GM18511 (cell line): ENCODE measurements at regions not wholly inside any gene's neighbourhood (a gene's known extent, or its start where the extent isn't known, plus 50 kb on each side); places are given as distances from the start of the nearest gene placed in this dataset.
"Not testable (repeated sequence)": the region's sequence is repeated elsewhere in the genome, so short reads cannot be mapped to it uniquely, and the experiment has no call there.

Experiments
- ATAC-seq: cut with Tn5 transposase; IDR thresholded peaks from one replicate; pipeline ENCODE4 v1.9.1; 2021; ENCODE audit warnings: mild to moderate bottlenecking, moderate library complexity; ENCODE audit not compliant: unreplicated experiment

DNA sequence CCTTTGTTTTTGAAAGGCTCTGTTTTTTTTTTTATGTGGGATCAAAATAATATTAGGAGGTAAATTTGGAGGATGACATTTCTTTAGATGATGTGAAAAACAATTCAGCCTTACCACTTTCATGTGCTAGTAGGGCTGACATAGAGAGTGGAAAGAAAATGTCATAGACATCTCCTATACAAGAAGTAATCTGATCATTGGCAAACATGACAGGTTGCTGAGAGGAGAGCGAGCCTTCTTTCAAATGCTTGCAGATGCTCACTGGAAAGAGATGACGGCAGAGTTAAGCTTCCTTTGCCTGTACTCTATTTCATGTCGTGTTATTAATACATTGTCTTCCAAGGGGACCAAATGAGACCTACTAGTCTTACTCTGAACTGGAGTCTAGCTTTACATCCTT, 160.1 kb upstream of the DAP start:
- ATAC-seq: no peak

DNA sequence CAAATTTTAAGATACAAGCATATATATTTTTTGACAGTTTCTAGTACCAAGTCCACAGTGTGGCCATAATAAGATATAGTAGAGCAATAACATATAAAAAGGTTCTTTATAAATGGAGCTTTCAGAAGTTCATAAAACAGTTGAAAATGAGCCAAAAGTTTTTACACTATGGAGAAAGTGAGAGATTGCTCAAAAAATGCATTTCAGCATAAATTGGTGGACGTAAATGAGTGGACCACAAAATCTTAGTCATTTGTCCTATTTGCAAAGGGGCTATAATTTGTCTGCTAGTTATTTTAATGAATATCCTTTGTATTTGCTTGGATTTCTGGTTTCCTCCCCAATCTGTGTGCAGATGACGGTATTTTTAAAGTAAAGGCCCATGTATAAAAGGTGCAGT, 159.4 kb upstream of the DAP start:
- ATAC-seq: no peak

DNA sequence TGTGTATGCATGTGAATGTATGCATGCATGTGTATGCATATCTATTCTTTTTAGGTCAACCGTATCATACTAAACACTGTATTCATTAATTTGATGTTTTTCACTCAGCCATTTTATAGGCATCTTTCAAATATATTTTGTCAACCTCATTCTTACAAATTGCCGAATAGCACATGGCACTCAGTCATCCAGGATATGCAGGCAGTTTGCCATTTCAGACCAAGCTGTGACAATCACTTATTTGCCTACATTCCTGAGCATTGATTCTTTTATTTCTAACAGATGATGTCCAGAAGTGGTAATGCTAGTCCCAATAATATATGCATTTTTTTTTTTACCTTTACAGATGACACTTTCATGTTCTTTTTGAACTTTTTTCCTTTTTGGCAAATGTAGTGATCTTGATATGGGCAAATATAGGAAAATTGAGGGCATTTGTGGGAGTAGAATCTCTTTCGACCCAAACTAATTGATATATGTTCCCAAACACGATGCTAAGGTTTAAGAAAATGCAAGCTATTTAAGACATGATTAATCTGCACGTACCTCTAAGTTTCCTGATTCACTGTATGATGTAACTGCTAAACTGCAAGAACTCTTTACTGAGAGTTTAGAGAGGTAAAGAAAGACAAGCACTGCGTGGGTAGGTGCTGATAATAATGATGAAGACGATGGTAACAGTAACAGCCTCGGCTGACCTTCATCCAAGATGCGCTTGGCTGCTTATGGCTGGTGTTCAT, 153.9 kb upstream of the DAP start:
- no peak for ATAC-seq

DNA sequence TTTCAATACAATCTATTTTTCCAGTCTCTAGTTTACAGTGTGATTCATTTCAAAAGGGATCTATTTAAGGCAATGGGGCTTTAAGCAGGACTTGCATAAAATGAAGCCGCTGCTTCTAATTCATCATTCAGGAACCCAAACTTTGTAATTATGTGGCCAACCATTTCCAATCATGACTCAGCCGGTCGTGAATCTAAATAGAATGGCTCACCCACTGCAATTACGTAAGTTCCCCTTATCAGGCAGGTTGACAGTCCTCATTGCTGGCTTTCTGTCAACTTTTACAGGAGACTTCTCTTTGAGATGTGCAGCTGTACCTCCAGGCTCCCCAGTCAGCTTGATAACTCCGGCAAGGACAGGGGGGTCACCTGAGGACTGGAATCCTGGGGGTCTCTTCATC, 152.8 kb upstream of the DAP start:
- ATAC-seq: no peak

DNA sequence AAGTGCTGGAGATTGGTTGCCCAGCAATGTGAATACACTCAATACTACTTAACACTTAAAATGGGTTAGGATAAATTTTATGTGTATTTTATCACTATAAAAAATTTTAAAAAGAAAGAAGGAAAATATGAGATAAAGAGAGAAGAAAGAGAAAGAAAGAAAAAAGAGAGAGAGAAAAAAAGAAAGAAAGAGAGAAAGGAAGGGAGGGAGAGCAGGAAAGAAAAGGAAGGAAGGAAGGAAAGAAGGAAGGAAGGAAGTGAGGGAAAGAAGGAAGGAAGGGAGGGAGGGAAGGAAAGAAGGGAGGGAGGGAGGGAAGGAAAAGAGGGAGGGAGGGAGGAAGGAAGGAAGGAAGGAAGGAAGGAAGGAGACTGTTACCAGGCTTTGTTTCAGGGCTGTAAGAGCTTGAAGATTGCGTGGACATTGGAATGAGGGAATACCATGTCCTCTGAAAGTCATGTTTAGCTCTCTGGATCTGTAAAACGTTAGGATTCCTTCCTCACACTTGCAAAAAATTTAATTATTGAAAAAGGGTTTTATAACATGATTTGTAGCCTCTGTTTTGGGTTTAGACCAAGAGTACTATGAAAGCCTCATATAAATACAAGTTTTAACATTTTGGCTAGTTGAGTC, 152.3 kb upstream of the DAP start:
- ATAC-seq: no peak

DNA sequence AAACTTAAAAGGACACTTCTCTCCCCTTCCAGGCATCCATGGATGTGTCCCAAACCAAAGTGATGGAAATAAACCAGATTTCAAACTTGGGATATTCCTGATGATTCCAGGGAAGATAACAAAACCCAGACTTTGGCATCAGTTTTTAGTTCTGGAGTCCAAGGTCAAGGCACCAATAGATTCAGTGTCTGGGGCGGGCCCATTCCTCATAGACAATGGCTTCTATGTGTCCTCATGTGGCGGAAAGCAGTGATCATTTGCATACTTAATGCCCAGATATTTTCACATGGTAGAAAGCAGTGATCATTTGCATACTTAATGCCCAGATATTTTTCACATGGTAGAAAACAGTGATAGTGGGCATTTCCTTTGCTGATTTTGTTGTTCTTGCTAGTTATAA, 151.4 kb upstream of the DAP start:
- no peak for ATAC-seq

DNA sequence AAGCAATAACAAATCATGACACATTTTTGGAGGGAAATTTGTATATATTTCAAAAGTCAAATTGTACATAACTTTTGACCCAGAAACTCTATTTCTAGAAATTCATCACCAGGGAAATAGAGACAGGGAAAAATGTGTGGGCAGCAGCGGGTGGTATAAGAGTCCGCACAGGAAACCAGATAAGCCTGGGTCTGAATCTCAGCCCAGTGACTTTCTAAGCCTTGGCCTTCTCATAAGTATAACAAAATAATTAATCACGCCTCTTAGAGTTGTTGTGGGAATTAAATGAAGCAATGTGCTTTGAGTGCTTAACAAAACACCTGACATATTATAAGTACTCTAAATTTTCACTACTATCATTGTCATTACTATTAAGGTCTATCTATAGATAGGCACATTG, 149.2 kb upstream of the DAP start:
- no peak for ATAC-seq

DNA sequence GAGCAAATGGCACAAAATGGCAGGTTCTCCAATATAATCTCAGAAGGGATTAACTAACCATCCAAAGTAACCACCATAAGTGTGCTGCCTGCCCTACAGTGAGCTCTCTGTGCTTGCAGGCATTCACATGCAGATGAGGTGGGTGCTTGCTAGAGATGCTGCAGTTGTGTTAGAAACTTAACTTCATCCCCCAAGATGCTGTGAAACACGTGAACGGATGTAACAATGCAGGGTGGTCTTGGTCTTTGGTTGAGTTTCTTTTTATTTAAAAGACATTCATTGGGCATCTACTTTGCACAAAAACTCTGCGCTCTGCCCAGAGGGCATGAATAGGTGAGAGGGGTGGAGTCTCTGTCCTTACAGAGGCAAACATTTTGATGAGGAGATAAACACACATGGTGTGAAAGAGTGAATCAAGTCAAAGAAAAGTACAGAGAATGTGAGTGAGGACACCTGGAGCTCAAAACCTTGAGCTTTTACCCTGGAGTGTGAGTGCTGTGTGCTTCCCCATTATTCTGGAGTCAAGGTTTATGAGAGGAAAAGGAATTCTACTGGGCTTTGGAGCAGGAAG, 143.9 kb upstream of the DAP start:
- no peak for ATAC-seq

DNA sequence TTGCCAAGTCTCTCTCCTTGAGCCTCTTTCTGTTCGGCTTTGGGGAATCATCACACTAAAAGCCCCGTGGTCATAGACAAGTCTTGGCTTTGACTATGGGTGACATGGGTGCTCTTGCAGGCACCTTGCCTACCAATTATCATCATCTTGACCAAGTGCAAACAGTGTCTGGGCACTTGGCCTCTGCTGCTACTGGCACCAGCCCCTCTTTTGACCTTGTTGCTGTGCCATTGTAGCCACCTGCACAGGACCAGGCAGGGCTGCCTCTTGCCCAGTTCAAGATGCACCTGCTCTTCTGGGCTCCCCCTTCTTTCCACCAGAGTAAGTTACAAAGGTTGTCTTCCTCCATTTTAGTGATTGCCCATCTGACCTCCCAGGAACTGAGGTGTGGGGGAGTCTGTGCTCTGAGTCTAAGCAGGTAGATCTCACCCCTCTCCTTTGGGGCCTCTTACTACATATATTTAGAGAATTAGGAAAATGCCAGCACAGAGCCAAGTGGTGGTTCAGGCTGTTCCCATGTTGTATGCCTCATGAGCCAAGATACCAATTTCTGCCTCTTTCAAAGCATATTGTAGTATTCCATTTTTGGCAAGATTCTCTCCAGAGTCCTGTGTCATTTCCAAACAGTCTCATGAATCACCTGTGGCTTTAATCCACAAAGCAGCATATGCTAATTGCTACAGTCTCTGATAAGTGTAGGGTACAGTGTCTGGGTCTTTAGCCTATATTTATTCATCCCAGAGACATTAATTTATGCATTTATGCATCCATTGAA, 142.9 kb upstream of the DAP start:
- ATAC-seq: no peak

DNA sequence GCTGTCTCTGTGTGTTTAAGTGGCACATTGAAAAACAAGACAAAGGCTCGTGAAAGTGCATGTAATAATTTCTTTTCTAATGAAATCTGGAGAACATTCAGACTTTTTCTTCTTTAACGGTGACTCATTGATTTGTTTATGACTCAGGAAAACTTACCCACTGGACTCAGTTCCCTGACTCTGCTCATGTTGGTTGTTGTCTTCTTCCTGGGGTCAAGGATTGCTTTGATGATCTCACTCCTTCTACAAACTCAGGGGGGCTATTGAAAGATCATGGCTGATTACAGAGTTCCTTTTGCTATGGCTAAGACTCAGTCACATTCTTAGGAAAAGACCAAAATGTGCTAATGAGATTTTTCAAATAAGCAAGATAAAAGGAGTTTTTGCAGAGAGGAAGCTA, 141.1 kb upstream of the DAP start:
- ATAC-seq: no peak

DNA sequence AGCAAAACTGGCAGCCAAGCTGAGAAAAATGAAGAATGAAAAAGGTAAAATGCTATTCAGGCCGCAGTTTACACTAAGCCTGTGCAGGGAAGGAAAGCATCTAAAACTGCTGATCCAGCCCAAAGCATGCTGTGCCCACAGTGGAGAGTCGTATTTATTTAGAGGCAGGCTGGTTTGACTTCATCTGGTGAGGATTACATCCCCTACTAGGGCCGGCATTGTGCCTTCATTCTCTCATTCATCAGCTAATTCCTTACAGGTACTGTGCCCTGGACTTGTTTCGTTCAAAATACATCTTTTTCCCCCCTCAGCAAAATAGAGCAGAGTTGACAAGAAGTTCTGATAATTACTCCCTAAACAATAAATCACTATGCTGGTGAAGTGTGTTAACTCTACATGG, 137.5 kb upstream of the DAP start:
- ATAC-seq: no peak

DNA sequence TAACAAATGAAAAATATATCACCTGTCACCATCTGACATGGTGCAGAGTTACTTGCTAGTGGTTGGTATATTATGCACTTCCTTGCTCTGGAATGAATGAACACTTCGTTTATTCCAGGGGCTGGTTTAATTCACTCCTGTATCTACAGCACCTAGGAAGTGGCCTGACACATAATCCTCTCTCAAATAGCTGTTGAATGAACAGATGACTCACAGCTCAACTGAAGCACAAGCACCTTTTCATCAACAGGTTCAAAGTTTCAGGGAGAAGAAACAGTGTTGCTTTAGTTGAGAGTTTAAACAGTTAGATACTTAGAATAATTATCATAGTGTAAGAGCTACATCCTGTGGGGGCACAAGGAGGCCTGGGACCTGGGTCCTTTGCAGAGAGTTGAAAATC, 135.0 kb upstream of the DAP start:
- no peak for ATAC-seq

DNA sequence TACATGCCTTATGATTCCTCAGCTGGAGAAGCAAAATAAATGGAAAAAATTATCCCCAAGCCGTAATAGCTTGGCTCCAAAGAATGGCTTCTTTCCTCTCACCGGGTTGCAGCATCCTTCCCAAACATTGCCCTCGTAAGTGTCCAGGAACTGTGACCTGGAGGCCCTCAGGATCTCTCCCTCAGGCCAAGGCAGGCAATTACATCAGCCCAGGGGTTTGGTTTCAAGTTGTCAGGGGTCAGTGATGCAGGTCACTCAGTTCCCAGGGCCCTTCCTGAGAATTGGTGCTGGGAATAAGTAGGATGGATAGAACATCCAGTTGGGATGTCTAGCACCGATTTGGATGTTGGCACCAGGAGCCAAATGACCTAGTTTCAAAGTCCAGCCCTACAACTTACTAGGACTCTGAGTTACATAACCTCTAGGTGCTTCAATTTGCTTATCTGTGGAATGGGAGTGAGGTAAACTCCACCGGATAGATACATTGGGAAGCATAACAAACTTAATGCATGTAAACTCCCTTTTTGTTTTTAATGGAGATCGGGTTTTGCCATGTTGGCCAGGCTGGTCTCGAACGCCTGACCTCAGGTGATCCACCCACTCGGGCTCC, 133.5 kb upstream of the DAP start:
- ATAC-seq: no peak

DNA sequence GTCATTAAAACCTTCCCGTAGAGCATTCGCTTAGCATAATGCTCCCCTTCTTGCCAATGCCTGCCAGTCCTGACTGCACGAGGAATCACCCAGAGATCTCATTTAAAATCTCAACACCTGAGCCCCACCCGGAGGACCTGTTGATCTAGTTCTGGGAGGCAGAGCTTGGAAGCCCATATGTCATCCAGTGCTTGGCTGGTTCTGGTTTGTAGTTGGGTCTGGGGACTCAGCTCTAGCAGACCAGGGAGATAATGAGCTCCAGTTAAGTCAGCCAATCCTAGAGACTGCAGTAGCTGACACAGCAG, 131.8 kb upstream of the DAP start:
- ATAC-seq: no peak

DNA sequence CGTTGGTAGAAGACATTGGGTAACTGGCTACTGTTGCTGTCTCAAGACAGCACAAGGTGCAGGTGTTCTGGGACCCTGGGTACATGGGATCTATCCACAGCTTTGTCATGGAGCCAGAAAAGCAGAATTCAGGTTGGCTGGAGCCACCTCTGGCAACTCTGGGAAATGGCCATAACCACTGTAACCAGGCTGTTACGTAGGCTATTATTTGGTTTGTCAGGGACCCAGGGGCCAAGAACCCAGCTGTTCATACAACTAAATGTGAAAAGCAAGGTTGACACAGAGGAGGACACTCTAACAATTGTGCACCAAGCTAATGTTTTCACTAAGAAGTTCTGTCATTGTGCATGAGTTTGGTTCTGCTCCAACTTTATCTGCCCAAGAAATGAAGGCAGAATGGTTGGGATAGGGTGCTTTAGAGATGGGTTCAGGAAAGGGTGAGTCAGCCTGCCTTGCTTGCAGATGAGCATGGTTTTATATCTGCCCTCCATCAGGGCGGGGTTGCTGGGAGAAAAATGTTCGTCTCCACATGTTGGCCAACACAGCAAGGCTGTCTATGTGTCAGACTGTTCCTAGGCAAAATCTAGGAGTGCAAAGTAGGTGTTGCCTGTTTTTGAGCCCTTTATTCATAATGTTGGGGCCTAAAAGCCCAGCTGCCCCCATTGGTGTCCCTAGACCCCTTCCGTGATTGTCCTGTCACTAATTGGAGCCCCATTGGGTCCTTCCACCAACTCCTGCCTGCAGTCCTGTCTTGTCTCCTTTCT, 131.3 kb upstream of the DAP start:
- ATAC-seq: no peak

DNA sequence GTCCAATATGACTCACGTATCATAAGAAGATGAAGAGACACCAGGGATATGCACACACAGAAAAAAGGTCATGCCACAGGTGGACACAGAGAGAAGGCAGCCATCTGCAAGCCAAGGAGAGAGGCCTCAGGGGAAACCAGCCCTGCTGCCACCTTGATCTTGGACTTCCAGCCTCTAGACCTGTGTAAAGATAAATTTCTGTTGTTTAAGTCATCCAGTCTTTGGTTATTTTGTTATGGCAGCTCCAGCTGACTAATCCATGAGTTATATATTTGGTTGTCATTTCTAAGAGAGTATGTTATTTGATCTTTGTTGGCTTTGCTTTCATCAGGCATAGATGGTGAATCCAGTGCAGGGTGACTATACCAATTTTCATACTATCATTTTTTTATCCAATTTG, 130.2 kb upstream of the DAP start:
- ATAC-seq: no peak

DNA sequence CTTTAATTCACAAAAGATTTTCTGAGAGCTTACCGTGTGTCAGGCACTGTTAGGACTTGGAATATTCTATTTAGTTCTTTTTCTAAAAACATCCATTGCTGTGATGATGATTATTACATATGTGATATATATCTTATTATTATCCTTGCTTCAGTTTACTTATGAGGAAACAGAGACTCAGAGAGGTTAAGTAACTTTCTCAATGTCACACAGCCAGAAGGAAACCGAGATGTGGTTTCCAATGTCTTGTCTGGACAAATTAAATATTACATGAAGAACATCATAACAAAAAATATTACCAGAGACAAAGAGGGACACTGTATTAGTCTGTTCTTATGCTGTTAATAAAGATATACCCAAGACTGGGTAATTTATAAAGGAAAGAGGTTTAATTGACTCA, 125.5 kb upstream of the DAP start:
- ATAC-seq: no peak

DNA sequence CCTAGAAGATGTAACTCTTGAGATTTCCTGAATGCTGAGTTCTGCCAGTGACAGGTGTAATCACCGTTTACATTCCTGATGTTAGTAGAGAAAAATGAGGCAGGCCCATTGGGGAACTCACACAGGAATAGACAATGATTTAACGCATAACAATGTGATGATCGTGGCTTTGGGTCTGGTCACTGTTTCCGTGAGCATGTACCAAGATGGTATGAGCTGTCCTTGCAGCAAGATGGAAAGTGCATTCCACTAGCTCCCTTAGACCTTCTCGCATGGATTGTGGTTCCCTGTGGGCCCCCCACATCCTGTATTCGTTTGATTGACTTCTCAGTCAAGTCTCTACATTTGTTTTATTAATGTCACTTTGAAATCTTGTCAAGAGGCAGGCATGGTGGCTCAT, 124.0 kb upstream of the DAP start:
- ATAC-seq: no peak

DNA sequence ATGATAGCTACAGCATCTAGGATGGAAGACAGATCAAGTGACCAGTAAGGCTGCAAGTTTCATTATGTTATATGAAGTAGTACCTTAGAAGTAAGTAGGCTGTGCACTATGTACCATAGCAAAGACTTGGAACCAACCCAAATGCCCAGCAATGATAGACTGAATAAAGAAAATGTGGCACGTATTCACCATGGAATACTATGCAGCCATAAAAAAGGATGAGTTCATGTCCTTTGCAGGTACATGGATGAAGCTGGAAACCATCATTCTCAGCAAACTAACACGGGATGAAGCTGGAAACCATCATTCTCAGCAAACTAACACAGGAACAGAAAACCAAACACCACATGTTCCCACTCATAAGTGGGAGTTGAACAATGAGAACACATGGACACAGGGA, 122.9 kb upstream of the DAP start:
- not testable (repeated sequence) for ATAC-seq

DNA sequence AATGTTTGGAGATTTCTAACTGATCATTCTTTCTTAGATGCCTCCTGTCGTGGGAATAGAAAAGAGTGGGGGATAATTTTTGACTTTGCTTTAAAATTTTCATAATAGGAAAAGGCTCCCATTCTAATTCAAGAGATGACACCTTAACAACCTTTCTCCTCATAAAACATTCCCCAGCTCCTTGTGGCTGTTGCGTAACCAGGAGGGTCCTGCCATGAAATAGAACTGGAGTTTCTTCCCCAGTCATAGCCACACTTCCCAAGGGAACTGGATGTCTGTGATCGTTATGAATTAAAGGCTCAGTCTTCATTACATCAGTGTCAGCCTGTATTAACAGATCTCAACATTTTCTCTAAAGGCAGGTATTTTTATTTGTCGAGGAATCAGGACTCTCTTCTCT, 119.9 kb upstream of the DAP start:
- ATAC-seq: no peak

DNA sequence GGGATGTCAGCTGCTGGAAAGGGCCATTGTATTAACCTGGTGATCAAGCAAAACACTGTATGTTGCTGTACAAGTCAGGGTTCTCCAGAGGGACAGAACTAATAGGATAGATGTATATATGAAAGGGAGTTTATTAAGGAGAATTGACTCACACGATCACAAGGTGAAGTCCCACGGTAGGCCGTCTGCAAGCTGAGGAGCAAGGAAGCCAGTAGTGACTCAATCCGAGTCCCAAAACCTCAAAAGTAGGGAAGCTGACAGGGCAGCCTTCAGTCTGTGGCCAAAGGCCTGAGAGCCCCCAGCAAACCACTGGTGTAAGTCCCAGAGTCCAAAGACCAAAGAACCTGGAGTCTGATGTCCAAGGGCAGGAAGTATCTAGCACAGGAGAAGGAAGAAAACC, 116.0 kb upstream of the DAP start:
- ATAC-seq: not testable (repeated sequence)
